Heart right ventricle (tissue), 16 donors: ENCODE measurements at regions not wholly inside any gene's neighbourhood (a gene's known extent, or its start where the extent isn't known, plus 50 kb on each side); places are given as distances from the start of the nearest gene placed in this dataset.

Experiments used
- ATAC-seq, 8 donors: fragments of 200-7000 bp; cut with Tn5 transposase; one replicate each; pipeline ENCODE4 v1.9.1; 2020; ENCODE audit warnings: mild to moderate bottlenecking in 8 of 8, moderate library complexity in 8 of 8, moderate number of reproducible peaks in 1 of 8
- DNase-seq, 2 donors: peaks; one replicate each; pipeline ENCODE4 v3.0.0-alpha.2; 2020
- H3K27ac ChIP-seq, 10 donors: fragments of 200-600 bp; sonication (generic) in 2 of 10; one replicate each; pipeline versions ENCODE4 v1.5.0 to v1.8.0; 2020 to 2022; ENCODE audit warnings: mild to moderate bottlenecking in 3 of 10
- H3K27me3 ChIP-seq, 7 donors: fragments of 200-600 bp; one replicate each; pipeline ENCODE4 v1.8.0; 2021 to 2022; ENCODE audit warnings: mild to moderate bottlenecking in 2 of 7
- H3K36me3 ChIP-seq, 9 donors: fragments of 200-600 bp; sonication (generic) in 1 of 9; one replicate each; pipeline versions ENCODE4 v1.5.0 to v1.8.0; 2020 to 2022; ENCODE audit warnings: mild to moderate bottlenecking in 2 of 9
- H3K4me1 ChIP-seq, 9 donors: fragments of 200-600 bp; sonication (generic) in 1 of 9; one replicate each; pipeline versions ENCODE4 v1.5.0 to v1.8.0; 2020 to 2022; ENCODE audit warnings: mild to moderate bottlenecking in 4 of 9
- H3K4me3 ChIP-seq, 10 donors: fragments of 200-600 bp; sonication (generic) in 2 of 10; one replicate each; pipeline versions ENCODE4 v1.5.0 to v1.8.0; 2020 to 2022; ENCODE audit warnings: mild to moderate bottlenecking in 7 of 10, moderate library complexity in 2 of 10
- H3K9me3 ChIP-seq, 11 donors: fragments of 200-600 bp in 10 of 11; sonication (generic) in 2 of 11; one replicate each; pipeline versions ENCODE4 v1.5.0 to v1.8.0; 2013 to 2022; ENCODE audit warnings: mild to moderate bottlenecking in 2 of 11, control low read depth in 1 of 11, moderate library complexity in 1 of 11
- WGBS, 2 donors: extraction: QIAGEN DNeasy Blood & Tissue Kit; methylation state at CpG; one replicate each; pipeline ENCODE4 v1.1.7; 2013; ENCODE audit warnings: inconsistent platforms in 1 of 2; 5-methylcytosine and 5-hydroxymethylcytosine counted together
- intact Hi-C, 10 donors: fragments of 100-400 bp; cut with DNase I; formaldehyde crosslinking; loops; one replicate each; pipeline versions ENCODE4 v1.11.1 to v1.14.2; 2022
- TF ChIP-seq, protein P1 (sequence below), 9 donors: fragments of 200-600 bp; sonication (generic) in 2 of 9; IDR thresholded peaks; one replicate each; pipeline versions ENCODE4 v1.5.0 to v1.8.0; 2021 to 2022; ENCODE audit warnings: antibody characterized with exemption in 9 of 9, mild to moderate bottlenecking in 5 of 9, moderate library complexity in 1 of 9
- donor health status: Arrhythmogenic right ventricular cardiomyopathy.
- donor health status: ischemic (EF 13 %, LVEDD 7.1; RV severe dilation, severe dysfunction).
- donor health status: healthy with polysubstance abuse.
- donor health status: DM: no; HTN: yes; CAD: no.
- donor health status: DM: no; HTN: no; CAD: no.
- donor health status: ischemic (EF 25% LVEDD 6.9; RV normal size, moderate dysfunction).
- donor health status: ischemic (EF 25% LVEDD 5.7; RV mildly dilated, moderate dysfunction).
- donor health status: healthy.
- donor health status: DM: yes; HTN: yes; CAD: no.
- donor health status: Ischemic cardiomyopathy.
- donor health status: ischemic (EF 35%, LVEDD 5.7; RV mildly dilated, moderate dysfunction).
- donor health status: nonischemic (EF 11% LVEDD 7.7; RV severe dilation, severe dysfunction).
- donor health status: DM: yes; HTN: yes; CAD: no.
- donor health status: PGD.
- donor health status: ischemic (EF 29% LVEDD 5.4; RV normal size, mild dysfunction).
- donor health status: nonischemic (EF 23%, LVEDD 6.1; RV moderate dilation, normal function).

DNA sequence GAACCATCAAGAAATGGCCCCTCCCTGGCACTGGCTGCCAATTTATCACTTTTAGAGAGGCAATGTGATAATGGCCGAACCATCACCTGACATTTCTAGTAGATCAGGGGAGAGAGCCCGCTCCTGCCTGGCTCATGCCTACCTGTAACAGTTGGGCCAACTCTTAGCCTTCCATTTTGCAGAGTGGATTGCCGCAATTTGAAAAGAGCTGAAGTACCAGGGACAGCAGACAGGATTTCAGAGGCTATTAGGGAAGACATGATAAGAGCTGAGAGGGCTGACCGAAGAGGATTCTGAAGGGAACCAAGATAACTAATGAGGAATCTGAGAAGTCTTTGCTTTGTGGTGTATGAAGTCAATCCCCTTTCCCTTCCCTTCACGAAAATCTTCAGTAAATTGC, 121.2 kb upstream of the ANKRD28 start:
- no peak for DNase-seq
- no peaks in the 10 kb centered on the region for H3K4me1 ChIP-seq
- WGBS, 2 donors: 63 to 66% methylated on average over 5 of the region's 5 CpGs
- ATAC-seq: no peak
- H3K4me3 ChIP-seq: no peak overlapping the region
- H3K9me3 ChIP-seq: no peaks in the 10 kb centered on the region
- no peaks in the 10 kb centered on the region for H3K36me3 ChIP-seq
- TF ChIP-seq, protein P1, sequence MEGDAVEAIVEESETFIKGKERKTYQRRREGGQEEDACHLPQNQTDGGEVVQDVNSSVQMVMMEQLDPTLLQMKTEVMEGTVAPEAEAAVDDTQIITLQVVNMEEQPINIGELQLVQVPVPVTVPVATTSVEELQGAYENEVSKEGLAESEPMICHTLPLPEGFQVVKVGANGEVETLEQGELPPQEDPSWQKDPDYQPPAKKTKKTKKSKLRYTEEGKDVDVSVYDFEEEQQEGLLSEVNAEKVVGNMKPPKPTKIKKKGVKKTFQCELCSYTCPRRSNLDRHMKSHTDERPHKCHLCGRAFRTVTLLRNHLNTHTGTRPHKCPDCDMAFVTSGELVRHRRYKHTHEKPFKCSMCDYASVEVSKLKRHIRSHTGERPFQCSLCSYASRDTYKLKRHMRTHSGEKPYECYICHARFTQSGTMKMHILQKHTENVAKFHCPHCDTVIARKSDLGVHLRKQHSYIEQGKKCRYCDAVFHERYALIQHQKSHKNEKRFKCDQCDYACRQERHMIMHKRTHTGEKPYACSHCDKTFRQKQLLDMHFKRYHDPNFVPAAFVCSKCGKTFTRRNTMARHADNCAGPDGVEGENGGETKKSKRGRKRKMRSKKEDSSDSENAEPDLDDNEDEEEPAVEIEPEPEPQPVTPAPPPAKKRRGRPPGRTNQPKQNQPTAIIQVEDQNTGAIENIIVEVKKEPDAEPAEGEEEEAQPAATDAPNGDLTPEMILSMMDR (IDR thresholded peaks at IDR 0.05): no peak
- H3K27ac ChIP-seq: no peak overlapping the region
- H3K27me3 ChIP-seq: no peaks in the 10 kb centered on the region
- intact Hi-C loops: no loop called here

DNA sequence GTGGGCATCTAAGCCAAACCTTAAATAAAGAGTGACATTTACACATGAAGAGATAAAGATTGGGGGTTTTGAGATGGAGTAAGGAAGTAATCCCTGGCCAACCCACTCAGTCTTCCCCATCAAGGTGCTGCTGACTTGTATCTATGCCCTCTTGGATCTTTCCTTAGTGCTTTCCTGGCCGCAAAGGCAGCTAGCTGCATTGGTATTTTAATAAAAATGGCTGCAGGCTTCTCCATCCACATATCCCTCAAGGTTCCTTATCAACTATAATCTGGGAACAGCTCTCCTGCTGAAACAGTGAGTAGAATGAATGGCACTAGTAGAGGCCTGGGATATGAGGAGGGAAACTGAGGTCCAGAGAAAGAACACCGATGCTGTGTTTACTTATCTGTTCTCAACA, 122.2 kb upstream of the ANKRD28 start:
- WGBS, 2 donors: 94 to 98% methylated on average over 2 of the region's 2 CpGs
- H3K4me1 ChIP-seq: no peaks in the 10 kb centered on the region
- H3K9me3 ChIP-seq: no peaks in the 10 kb centered on the region
- intact Hi-C loops: no loop called here
- H3K27me3 ChIP-seq: no peaks in the 10 kb centered on the region
- no peaks in the 10 kb centered on the region for H3K36me3 ChIP-seq
- ATAC-seq (no peak), DNase-seq (no peak)
- H3K27ac ChIP-seq: no peak overlapping the region
- TF ChIP-seq, protein P1 (IDR thresholded peaks at IDR 0.05): no peak
- H3K4me3 ChIP-seq: no peak overlapping the region

DNA sequence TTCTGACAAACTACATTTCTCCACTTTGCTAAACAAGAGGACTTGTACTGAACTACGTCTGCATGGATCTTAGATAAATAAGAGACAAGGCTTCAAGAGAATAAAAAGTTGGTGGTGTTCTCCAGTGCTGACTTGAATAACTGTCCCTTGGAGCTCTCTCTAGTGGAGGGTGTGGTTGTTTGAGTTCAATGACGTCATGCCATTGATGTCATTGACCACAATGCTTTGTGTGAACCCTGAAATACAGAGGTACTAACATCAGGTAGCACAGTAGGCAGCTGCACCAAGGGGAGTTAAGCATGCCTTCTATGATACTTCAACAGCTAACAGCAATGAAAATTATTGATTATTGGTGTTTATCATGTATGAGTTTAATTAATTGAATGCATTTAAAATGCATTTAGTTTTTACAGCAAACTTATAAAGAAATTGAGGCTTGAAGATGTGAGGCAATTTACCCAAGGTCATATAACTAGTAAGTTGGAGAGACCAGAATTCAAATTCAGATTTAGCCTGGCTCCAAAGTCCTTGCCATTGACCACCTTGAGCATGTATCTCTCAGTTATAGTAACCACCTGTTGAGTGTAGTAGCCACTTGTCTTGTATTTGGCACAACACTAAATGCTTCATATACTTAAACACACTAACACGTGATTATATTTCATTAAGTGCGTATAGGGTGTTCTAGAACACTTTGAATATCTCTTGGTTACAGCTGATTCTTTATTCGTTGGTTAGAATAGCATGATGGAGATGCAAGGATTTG, 126.0 kb upstream of the ANKRD28 start:
- intact Hi-C loops: no loop called here
- Histone ChIP-seq H3K27ac (no peak overlapping the region), H3K36me3 (no peaks in the 10 kb centered on the region), H3K27me3 (no peaks in the 10 kb centered on the region), H3K4me1 (no peaks in the 10 kb centered on the region), H3K4me3 (no peak overlapping the region), H3K9me3 (no peaks in the 10 kb centered on the region)
- DNase-seq: no peak
- TF ChIP-seq, protein P1 (IDR thresholded peaks at IDR 0.05): no peak
- 84 to 85% methylated on average over 5 of the region's 5 CpGs for WGBS, 2 donors
- no peak for ATAC-seq

DNA sequence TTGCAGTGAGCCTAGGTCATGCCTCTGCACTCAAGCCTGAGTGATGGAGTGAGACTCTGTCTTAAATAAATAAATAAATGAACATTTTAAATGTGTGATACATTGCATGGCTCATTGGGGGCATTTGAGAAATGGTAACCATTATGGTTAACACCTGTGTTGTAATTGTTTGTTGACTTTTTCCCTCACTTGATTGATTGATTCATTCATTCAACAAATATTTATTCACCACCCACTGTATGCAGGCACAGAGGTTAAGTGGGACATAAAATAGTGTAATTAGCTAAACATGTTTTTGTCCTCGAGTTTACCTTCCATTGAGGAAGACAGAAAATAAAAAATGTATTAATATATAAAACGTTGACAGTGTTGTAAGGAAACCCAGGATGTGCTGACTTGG, 127.1 kb upstream of the ANKRD28 start:
- H3K27ac ChIP-seq: no peak overlapping the region
- H3K4me1 ChIP-seq: no peaks in the 10 kb centered on the region
- intact Hi-C loops: no loop called here
- no peaks in the 10 kb centered on the region for H3K27me3 ChIP-seq
- H3K36me3 ChIP-seq: no peaks in the 10 kb centered on the region
- TF ChIP-seq, protein P1 (IDR thresholded peaks at IDR 0.05): no peak
- no peak overlapping the region for H3K4me3 ChIP-seq
- 80 to 82% methylated on average over 2 of the region's 2 CpGs for WGBS, 2 donors
- H3K9me3 ChIP-seq: no peaks in the 10 kb centered on the region
- ATAC-seq (no peak), DNase-seq (no peak)
